Neural cell (in vitro differentiated cells): ENCODE measurements at regions not wholly inside any gene's neighbourhood (a gene's known extent, or its start where the extent isn't known, plus 50 kb on each side); places are given as distances from the start of the nearest gene placed in this dataset.

Source experiments
- H2AFZ ChIP-seq: fragments of 200-600, 300-800 bp; sonication (generic), shearing (Covaris generic); 2 replicates; pipeline ENCODE4 v1.6.0; 2014; ENCODE audit warnings: low read depth, mild to moderate bottlenecking, antibody characterized with exemption, low read length, moderate library complexity
- H3F3A ChIP-seq: fragments of 200-600 bp; shearing (Covaris generic); 2 replicates; pipeline ENCODE4 v1.6.1; 2016; ENCODE audit warnings: mild to moderate bottlenecking, moderate library complexity, mixed read lengths, antibody characterized with exemption, low read length; ENCODE audit not compliant: insufficient read depth, poor library complexity, severe bottlenecking
- H3K27ac ChIP-seq: fragments of 200-600, 300-800 bp; sonication (generic), shearing (Covaris generic); 2 replicates; pipeline ENCODE4 v1.5.1; 2014; ENCODE audit warnings: mild to moderate bottlenecking, low read length, moderate library complexity
- H3K27me3 ChIP-seq: fragments of 300-800, 200-600 bp; sonication (generic), shearing (Covaris generic); 2 replicates; pipeline ENCODE4 v1.6.0; 2014; ENCODE audit warnings: mild to moderate bottlenecking, low read depth, low read length, moderate library complexity; ENCODE audit not compliant: insufficient read depth
- H3K36me3 ChIP-seq: fragments of 300-800, 200-600 bp; sonication (generic), shearing (Covaris generic); 2 replicates; pipeline ENCODE4 v1.5.1; 2014; ENCODE audit warnings: mild to moderate bottlenecking, antibody characterized with exemption, low read length, moderate library complexity; ENCODE audit not compliant: insufficient read depth
- H3K4me2 ChIP-seq: fragments of 300-800, 200-600 bp; sonication (generic), shearing (Covaris generic); 2 replicates; pipeline ENCODE4 v1.6.0; 2014; ENCODE audit warnings: mild to moderate bottlenecking, low read length
- H3K4me3 ChIP-seq: fragments of 300-800, 200-600 bp; sonication (generic), shearing (Covaris generic); 2 replicates; pipeline ENCODE4 v1.5.1; 2014; ENCODE audit warnings: mild to moderate bottlenecking, low read length, moderate library complexity
- H3K79me2 ChIP-seq: fragments of 200-600 bp; shearing (Covaris generic); replicated peaks from 2 replicates; pipeline ENCODE4 v1.6.0; 2014; ENCODE audit warnings: mild to moderate bottlenecking, low read length, moderate library complexity; ENCODE audit not compliant: insufficient read depth
- H3K9ac ChIP-seq: fragments of 300-800, 200-600 bp; sonication (generic), shearing (Covaris generic); 2 replicates; pipeline ENCODE4 v1.6.1; 2016; ENCODE audit warnings: mild to moderate bottlenecking, low read length, mixed read lengths
- H3K9me2 ChIP-seq: fragments of 200-600 bp; shearing (Covaris generic); 2 replicates; pipeline ENCODE4 v1.6.1; 2016; ENCODE audit warnings: mild to moderate bottlenecking, low read length, mixed read lengths; ENCODE audit not compliant: insufficient read depth
- H3K9me3 ChIP-seq: fragments of 200-600, 300-800 bp; sonication (generic), shearing (Covaris generic); 2 replicates; pipeline ENCODE4 v1.6.1; 2016; ENCODE audit warnings: mild to moderate bottlenecking, mixed run types, low read length, moderate library complexity, mixed read lengths
- H4K20me1 ChIP-seq: fragments of 200-600 bp; shearing (Covaris generic); 2 replicates; pipeline ENCODE4 v1.6.1; 2016; ENCODE audit warnings: mild to moderate bottlenecking, mixed run types; ENCODE audit not compliant: insufficient read depth
- CTCF ChIP-seq: fragments of 450-650 bp; IDR thresholded peaks from 2 replicates; pipeline ENCODE4 v1.5.1; 2014; ENCODE audit warnings: antibody characterized with exemption, mild to moderate bottlenecking, moderate library complexity; ENCODE audit not compliant: poor library complexity, severe bottlenecking
- EP300 ChIP-seq: fragments of 450-650 bp; conservative IDR thresholded peaks from 2 replicates; pipeline ENCODE4 v1.6.1; 2014; ENCODE audit warnings: antibody characterized with exemption, mild to moderate bottlenecking, moderate library complexity; ENCODE audit not compliant: poor library complexity, severe bottlenecking
- EZH2 ChIP-seq: fragments of 200-600, 300-800 bp; shearing (Covaris generic), sonication (generic); IDR thresholded peaks from 2 replicates; pipeline ENCODE4 v1.6.1; 2014; ENCODE audit warnings: antibody characterized with exemption, low read length, borderline replicate concordance, mild to moderate bottlenecking; ENCODE audit not compliant: insufficient read depth, poor library complexity, severe bottlenecking
- MXI1 ChIP-seq: fragments of 450-650 bp; conservative IDR thresholded peaks from 2 replicates; pipeline ENCODE4 v1.6.1; 2014; ENCODE audit warnings: antibody characterized with exemption, mild to moderate bottlenecking; ENCODE audit not compliant: poor library complexity, severe bottlenecking
- POLR2AphosphoS5 ChIP-seq: IDR thresholded peaks from 2 replicates; pipeline ENCODE4 v1.6.1; 2012
- RAD21 ChIP-seq: fragments of 450-650 bp; conservative IDR thresholded peaks from 2 replicates; pipeline ENCODE4 v1.6.1; 2014; ENCODE audit warnings: antibody characterized with exemption, mild to moderate bottlenecking, moderate library complexity
- SMC3 ChIP-seq: fragments of 450-650 bp; conservative IDR thresholded peaks from 2 replicates; pipeline ENCODE4 v1.6.1; 2014; ENCODE audit warnings: antibody characterized with exemption, mild to moderate bottlenecking, moderate library complexity; ENCODE audit not compliant: poor library complexity
- TAF1 ChIP-seq: IDR thresholded peaks from 2 replicates; pipeline ENCODE4 v1.6.1; 2012; ENCODE audit warnings: low read depth
- TF ChIP-seq, protein P1 (sequence below): IDR thresholded peaks from 2 replicates; pipeline ENCODE4 v1.6.1; 2012; ENCODE audit warnings: borderline replicate concordance

DNA sequence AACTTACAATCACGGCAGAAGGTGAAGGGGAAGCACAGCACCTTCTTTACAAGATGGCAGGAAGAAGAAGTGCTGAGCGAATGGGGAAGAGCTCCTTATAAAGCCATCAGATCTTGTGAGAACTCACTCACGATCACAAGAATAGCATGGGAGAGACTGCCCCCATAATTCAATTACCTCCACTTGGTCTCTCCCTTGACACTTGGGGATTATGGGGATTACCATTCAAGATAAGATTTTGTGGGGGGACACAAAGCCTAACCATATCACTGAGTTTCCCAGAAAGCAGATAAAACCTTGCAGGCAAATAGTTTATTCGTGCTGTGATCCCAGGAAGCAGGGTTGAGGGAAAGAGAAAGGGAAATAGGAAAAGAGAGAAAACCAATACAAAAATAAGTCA, 69.0 kb upstream of the GYPA start:
- Histone ChIP-seq H3K9me2 (no peaks in the 10 kb centered on the region), H3K9me3 (no peaks in the 10 kb centered on the region), H3K4me3 (no peak overlapping the region), H3K4me2 (no peak overlapping the region), H4K20me1 (no peaks in the 10 kb centered on the region), H3K79me2 (no peaks in the 10 kb centered on the region), H3K36me3 (no peaks in the 10 kb centered on the region), H3F3A (no peaks in the 10 kb centered on the region), H3K27ac (no peak overlapping the region), H3K27me3 (no peaks in the 10 kb centered on the region), H3K9ac (no peak overlapping the region), H2AFZ (no peak overlapping the region)
- TF ChIP-seq TAF1 (no peak), CTCF (no peak), MXI1 (no peak), POLR2AphosphoS5 (no peak)

DNA sequence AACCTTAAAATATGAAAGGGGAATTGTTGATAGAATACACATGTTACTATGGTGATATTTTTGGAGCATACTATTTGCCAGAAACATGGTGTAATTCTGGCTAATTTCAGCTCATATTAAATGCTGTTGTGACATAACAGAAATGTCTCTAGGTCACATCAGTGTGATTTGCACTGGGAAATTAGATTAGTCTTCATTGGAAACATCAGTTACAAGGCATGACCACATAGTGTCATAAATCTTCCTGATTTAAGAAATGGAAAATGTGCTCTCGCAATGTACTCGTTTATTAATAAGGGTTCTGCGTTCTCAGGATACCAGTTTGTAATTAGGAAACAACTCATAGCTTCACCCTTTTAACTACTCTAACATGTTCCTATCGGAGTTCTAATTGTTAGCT, 72.9 kb upstream of the GYPA start:
- H4K20me1 ChIP-seq: no peaks in the 10 kb centered on the region
- no peak overlapping the region for H3K27ac ChIP-seq
- no peaks in the 10 kb centered on the region for H3F3A ChIP-seq
- no peak overlapping the region for H3K4me2 ChIP-seq
- no peak overlapping the region for H2AFZ ChIP-seq
- H3K9me3 ChIP-seq: no peaks in the 10 kb centered on the region
- no peaks in the 10 kb centered on the region for H3K36me3 ChIP-seq
- no peak overlapping the region for H3K4me3 ChIP-seq
- H3K79me2 ChIP-seq: no peaks in the 10 kb centered on the region
- H3K9me2 ChIP-seq: no peaks in the 10 kb centered on the region
- TF ChIP-seq MXI1 (no peak), TAF1 (no peak), EP300 (no peak), CTCF (no peak), SMC3 (no peak), RAD21 (no peak), EZH2 (no peak), POLR2AphosphoS5 (no peak)
- TF ChIP-seq, protein P1, sequence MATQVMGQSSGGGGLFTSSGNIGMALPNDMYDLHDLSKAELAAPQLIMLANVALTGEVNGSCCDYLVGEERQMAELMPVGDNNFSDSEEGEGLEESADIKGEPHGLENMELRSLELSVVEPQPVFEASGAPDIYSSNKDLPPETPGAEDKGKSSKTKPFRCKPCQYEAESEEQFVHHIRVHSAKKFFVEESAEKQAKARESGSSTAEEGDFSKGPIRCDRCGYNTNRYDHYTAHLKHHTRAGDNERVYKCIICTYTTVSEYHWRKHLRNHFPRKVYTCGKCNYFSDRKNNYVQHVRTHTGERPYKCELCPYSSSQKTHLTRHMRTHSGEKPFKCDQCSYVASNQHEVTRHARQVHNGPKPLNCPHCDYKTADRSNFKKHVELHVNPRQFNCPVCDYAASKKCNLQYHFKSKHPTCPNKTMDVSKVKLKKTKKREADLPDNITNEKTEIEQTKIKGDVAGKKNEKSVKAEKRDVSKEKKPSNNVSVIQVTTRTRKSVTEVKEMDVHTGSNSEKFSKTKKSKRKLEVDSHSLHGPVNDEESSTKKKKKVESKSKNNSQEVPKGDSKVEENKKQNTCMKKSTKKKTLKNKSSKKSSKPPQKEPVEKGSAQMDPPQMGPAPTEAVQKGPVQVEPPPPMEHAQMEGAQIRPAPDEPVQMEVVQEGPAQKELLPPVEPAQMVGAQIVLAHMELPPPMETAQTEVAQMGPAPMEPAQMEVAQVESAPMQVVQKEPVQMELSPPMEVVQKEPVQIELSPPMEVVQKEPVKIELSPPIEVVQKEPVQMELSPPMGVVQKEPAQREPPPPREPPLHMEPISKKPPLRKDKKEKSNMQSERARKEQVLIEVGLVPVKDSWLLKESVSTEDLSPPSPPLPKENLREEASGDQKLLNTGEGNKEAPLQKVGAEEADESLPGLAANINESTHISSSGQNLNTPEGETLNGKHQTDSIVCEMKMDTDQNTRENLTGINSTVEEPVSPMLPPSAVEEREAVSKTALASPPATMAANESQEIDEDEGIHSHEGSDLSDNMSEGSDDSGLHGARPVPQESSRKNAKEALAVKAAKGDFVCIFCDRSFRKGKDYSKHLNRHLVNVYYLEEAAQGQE: no peak
- no peaks in the 10 kb centered on the region for H3K27me3 ChIP-seq
- H3K9ac ChIP-seq: no peak overlapping the region
